Activated CD4-positive, alpha-beta T cell treated with anti-CD3 and anti-CD28 coated beads, Interleukin-2, amount 50 U/mL, for 4 hours (primary cell): ENCODE measurements at regions not wholly inside any gene's neighbourhood (a gene's known extent, or its start where the extent isn't known, plus 50 kb on each side); places are given as distances from the start of the nearest gene placed in this dataset.

ENCODE experiments used
- DNase-seq, 2 experiments: peaks; one replicate each; pipeline ENCODE4 v3.0.0-alpha.2; 2020

DNA sequence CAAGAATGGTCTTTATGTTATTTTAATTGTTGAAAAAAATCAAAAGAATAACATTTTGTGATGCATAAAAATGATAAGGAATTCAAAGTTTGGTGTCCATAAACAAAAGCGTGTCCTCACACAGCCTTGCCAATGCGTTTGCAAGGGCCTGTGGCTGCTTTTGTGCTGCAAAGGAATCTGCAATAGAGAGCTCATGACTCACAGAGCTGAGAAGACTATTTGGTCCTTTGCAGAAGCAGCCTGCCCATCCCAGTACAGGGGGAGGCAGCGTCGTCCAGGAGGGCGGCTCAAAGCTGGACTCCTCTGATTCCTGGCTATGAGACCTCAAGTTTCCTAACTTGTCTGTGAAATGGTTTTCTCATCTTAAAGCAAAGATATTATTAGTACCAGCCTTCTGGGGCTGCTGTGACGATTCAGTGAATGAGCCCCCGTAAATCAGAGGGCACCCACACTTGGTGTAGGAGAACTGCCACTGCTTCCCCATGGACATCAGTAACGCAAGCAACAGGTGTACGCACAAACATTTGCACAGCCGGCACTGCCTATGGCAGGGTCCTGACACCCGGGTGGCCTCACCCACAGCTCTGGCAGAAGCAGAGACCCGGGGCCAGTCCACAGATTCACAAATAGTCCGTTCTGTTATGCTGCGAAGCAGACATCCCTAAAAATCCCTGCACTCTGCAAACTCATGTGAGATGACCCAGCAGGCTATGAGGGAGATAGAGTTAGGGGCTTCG, 70.6 kb upstream of the ASAP2 start:
- DNase-seq: no peak

DNA sequence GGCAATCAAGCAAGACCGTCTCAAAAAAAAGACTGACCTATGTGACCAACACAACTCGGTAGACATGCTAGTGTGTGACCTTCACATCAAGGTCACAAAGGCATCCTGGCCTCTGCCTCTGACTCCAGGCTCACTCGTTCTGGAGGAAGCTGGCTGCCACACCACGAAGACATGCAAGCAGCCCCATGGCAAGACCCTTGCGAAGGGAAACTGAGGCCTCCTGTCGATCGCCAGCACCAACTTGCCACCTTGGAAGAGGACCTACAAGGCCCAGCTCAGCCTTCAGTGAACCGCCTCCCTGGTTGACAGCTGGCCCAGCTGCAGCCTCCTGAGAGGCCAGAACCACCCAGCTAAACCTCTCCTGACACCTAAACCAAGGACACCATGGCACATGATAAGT, 79.3 kb upstream of the ASAP2 start:
- no peak for DNase-seq

DNA sequence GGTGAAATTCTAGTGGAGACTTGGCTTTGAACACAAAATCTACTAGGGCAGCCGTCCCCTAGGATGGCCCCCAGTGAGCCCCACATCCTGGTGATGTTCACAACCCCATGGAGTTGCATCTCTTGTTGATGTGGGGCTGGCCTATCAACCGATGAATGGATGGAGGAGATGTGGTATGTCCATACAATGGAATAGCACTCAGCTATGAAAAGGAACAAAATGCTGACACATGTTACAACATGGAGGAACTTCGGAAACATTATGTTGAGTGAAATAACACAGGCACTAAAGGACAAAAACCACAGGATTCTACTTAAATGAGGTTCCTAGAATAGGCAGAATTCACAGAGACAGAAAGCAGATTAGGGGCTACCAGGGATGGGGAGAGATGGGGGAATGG, 80.1 kb upstream of the ASAP2 start:
- no peak for DNase-seq

DNA sequence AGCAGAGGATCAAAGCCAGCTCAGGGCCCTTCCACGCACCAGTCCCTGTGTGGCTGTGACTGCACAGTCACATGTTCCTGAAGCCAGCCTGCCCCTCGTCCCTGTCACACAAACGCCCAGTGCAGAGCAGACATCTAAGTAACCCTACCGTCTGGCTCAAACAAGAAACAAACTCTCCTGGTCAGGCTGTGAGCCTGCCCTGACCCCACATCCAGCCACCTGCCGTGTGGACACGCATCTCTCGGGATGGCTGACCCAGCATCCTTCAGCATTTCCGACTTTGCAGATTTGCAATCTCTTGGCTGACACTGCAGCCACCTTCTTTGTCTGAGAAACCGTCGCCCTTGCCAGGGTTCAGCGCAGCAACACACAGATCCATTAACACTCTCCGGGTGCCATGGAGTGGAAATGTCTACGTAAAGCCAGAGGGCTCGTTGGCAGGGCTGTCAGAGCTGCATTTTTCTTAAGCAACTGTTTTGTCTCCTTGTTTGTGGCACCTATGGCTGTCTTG, 82.3 kb upstream of the ASAP2 start:
- DNase-seq: no peak

DNA sequence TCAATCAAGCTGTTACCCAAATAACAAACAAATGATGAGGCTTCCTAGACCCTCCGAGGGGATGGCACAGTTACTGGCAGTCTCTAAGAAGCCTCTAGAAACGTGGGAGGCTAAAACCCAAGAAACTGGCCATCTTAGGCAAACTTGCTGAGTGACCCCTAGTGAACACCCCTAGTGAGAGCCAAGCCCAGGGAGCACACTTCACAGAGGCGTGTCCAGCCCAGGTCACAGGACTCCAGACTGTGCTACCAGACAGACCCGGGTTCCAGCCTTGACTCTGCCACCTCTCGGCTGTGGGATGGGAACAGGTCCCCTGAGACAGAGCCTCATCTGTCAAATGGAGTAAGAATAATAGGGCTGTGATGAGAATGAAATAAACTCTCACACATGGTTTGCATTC, 83.5 kb upstream of the ASAP2 start:
- DNase-seq: no peak

DNA sequence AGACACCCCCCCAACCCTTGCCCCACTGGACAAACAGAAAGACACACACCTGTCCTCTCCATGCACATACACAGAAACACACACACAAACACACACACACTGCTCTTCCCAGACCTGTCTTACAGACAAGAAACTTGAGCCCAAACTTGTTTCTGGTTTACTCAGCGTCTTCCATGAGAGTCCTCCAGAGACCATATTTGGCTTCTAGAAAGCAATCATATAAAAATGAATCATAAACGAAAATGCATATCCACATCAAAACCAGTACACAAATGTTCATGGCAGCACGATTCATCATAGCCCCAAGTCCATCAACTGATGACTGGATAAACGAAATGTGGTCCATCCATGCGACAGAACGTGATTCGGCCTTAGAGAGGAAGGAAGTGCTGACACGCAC, 84.2 kb upstream of the ASAP2 start:
- no peak for DNase-seq

DNA sequence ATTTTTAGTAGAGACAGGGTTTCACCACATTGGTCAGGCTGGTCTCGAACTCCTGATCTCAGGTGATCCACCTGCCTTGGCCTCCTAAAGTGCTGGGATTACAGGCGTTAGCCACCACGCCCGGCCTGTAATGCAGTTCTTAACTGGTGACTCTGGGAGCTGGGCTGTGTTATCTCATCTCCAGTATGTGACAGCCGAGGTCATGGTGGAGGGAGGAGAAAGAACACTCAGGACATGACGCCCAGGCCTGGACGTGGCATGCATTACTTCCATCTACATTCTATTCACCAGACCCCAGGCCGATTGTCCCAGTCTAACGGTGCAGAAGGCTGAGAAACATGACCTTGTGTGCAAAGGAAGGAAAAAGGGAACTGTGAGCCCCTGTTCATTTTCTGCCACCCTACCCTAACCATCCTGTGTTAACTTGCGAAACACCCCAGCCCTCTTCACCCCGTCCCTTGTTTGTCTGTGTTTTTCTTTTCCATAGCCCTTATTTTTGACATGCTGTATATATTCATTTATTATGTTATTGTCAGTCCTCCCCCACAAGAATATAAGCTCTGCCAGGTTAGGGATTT, 88.1 kb upstream of the ASAP2 start:
- no peak for DNase-seq

DNA sequence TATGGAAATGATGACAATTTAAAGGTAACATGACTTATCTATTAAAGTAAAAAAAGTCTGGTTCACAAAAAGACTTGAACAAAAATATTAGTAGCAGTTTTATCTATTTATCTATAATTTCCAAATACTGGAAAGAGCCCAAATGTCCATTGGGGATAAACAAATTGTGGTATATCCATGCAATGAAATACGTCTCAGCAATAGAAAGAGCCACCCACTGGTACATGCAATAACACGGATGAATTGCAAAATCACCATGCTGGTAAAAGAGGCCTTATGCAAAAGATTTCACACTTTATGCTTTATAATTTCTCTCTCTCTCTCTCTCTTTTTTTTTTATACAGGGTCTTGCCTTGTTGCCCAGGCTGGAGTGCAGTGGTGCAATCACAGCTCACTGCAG, 91.4 kb upstream of the ASAP2 start:
- no peak for DNase-seq

DNA sequence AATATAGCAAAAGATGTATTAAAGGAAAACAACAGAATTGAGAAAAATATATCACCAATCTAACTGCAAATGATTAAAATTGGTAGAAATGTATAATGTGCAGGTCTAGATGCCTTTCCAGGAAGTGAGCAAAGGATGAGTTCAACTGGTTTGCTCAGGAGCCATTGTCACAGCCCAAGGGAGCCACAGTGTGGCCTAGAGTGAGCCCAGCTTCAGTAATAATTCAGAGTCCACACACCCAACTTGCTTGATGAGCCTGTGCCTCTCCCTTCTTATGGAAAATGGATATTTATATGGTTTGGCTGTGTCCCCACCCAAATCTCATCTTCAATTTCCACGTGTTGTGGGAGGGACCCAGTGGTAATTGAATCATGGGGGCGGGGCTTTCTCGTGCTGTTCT, 92.2 kb upstream of the ASAP2 start:
- no peak for DNase-seq

DNA sequence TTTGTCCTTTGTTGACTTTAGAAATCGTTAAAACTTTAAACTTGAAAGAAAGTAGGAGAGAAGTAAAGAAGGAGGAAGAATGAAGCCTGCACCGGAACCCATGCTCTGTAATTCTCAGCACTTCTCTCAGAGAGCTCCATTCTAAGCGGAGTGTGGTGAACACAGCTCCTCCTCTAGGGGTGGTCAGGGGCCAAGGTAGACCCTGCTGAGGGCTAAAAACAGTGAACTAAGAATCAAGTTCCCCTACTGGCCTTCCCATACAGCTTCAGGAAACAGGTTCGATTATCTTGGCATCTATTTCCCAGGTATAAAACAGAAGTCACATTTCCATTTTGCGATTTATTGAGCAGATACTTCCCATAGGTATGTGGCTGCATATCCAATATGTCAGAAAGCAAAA, 92.7 kb upstream of the ASAP2 start:
- DNase-seq: no peak

DNA sequence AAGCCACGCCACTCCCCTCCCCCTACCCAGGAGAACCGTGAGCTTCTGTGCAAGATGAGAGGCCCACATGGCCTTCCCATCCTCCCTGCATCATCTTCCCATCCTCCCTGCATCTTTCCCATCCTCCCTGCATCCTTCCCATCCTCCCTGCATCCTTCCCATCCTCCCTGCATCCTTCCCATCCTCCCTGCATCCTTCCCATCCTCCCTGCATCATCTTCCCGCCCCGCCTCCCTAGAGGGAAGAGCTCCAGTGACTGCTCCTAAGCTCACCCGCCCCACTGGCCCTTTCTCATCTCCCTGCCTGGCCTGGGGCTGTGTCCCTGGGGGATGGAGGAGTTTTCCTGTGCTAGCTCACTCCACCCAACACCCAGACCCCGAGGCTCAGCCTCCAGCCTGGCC, 93.3 kb upstream of the ASAP2 start:
- no peak for DNase-seq

DNA sequence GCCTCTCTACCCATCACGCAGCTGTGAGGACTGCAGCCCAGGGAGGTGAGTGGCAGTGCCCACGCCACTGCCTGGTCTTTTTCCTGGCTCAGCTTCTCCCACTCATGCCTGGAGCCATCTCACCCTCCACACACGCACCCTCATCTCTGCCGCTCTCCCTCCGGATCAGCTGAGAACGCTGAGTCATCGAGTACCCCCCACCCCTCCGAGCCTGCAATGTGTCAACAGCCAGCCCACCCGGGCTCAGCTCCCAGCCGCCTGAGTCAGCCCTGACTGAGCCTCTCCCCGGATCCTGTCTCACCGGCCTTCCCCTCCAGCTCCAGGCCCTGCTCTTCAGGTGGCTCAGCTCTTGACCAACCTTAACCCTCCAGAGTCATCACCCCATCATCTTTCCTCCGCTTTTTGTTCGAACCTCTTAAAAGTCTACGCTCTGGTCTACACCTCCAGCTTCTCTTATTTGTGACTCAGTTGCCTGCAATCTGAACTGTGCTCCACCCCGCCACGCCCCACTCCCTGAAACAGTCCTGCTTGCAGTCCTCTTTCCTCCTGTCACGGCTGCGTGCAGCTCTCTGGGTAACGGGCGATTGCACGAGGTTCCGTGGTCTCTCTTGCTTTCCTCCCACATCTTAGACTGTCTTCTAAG, 94.4 kb upstream of the ASAP2 start:
- no peak for DNase-seq

DNA sequence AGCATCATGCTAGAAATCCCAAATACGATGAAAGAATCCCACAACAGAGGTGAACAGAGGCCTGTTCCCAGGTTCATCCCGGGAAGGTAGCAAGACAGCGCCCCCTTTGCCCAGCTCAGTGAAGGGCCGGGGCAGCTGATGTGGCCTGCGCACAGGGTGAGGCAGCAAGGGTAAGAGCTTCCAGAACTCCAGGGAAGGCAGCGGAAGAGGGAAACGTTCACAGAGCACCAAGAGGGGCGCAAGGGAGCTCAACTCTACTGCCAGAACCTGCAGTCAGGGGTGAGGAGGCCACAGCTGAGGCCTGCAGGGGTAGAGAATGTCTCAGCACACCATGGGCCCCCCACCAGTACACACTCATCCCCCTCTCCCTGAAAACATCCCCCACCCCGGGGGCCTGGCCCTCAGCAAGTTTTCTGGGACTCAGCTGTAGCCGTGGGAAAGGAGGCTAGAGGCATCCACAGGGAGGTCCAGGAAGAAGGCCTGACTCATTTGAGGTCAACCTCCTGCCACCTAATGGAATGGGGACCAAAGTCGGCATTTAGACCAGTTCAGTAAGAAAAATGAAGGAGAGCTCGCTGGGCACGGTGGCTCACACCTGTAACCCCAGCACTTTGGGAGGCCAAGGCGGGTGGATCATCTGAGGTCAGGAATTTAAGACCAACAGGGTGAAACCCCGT, 95.6 kb upstream of the ASAP2 start:
- DNase-seq: no peak

DNA sequence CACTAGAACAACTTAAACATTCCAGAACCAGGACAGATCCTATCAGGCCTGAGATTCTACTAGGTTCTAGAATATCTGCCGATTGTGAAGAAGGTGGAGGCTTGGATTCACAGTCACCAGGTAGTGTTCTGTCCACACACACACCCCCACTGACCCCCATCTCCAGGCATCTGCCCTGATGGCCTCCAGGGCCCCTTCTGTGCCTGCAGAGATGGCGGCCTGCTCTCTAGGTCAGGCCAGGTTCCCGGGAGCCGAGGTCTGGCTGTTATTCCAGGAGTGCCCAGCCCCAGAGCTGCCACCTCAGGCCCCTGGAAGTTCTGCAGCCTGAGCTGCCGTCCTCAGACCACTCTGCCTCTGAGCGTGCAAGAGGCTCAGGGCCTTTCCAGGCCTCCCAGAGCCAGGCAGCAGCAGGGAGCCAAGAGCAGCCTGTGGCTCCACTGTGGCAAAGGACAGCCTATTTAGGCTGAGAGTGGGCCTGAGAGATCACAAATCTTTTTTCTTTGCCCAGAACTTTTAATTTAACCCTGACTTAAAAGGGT, 96.2 kb upstream of the ASAP2 start:
- DNase-seq: no peak

DNA sequence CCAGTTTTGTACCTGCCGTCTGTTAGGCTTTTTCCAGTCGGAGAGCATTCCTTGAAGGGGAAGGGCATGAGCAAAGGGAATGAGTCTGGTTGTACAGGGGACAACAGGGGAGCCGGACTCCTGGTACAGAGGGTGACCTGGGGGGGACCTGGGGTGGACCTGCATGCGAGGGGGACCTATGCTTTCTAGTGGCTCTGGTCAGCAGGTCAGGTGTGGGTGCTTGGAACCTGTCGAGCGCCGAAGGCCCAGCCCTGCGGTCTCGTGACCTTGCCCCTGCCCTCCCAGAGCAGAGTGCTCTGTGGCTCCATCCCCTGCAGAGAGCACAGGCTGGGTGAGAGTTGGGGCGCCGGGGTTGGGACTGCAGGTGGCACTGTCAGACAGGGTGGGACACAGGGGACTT, 96.7 kb upstream of the ASAP2 start:
- no peak for DNase-seq

DNA sequence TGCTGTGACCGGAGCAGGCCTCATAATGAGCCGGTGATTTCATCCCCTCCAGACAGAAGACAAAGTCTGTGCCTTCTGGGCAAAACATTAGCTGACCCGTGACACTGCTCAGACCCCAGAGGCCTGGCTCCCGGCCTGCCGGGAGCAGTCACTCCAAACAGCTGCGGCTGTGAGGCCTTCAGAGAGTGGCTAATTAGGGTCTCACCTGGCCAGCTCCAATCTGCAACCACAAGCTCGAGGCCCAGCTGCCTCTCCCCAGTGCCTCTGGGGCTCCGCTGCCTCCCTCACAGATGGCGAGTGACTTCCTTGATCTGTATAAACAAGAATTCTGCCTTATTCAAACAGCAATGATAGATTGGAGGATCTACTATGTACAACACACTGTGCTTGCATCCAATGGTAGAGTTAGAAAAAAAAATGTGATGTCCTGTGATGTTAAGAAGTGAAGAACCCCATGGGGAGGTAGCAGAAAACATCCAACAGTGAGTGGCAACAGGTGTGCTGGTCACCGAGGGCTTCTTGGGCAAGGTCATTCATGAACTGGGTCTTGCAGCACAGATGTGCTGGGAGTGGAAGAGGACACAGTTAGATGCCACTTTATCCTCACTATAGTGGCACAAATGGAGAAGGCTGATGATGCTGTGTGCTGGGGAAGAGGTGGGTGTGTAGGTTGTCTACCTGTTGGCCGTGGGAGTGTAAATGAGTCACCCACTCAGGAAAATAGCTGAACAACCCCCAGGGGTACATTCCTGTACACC, 98.2 kb upstream of the ASAP2 start:
- no peak for DNase-seq

DNA sequence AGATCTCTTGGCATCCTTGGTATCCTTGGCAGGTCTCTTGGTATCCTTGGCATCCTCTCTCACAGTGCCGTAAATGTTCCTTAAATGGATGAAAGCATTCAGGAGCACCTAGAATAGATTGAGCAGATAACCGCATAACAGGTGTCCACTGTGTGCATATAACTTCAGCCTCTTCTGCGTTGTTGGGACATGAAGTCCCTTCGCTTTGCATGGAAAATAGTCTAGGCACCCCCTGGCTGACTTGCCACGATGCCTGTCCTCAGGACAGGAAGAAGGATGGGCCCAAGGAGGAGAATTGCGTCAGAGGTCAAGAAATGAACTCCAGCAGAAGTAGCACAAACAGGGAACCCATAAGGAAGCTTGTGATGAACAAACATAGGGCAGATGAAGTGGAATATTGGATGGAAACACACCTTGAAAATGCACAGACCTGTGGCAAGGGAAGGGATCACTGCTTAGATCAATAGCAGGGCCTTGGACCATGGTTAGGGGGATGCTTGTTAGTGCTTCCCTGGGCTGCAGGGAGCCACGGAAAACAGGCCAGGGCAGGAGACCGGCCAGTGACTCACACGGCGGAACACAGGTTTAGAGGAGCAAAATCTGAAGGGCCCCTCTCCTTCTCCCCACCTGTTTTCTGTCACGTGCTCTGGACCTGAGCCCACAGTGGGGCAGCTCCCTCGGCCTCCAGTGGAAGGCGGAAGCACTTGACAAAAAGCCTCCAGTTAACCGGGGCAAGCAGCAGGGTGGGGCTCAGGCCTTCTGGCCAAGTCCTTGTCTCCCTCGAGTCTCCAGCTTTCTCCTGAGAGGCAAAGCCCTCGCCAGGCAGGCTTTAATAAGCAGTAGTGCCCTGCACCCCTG, 99.2 kb upstream of the ASAP2 start:
- DNase-seq: no peak

DNA sequence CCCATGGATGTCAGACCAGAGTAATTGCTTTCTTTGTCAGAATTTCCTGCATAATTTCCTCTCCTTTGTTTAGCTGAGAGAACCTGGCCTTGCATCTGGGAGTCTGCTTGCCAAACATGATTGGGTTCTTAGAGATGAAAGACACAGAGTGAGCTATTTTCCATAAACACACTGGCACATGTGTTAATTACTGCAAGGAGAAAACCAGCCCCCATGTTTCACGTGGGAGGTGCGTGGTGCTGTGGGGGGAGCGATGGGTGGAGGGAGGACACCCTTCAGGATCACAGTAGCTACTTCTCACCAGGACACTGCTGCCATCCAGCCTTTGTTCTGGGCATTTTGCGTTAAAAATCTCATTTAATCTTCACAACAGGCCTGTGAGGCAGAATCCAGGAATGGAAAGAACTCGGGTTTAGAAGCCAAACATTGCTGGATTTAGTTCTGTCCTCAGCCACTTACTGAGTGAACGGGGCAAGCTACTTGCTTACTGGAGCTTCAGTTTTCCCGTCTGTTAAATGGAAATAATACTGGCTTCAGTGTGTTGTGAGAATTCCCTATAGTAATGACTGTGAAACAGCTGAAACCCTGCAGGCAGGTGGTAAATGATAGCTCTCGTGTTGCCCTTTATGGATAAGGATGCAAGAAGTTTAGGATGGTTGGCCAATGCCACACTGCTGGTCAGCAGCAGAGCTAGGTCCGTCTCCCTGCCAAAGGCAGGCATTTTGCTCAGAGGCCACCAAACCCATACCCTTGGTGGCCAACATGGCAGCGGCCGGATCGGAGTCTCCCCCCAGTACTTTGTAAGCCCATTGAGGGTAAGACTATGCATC, 100.1 kb upstream of the ASAP2 start:
- no peak for DNase-seq

DNA sequence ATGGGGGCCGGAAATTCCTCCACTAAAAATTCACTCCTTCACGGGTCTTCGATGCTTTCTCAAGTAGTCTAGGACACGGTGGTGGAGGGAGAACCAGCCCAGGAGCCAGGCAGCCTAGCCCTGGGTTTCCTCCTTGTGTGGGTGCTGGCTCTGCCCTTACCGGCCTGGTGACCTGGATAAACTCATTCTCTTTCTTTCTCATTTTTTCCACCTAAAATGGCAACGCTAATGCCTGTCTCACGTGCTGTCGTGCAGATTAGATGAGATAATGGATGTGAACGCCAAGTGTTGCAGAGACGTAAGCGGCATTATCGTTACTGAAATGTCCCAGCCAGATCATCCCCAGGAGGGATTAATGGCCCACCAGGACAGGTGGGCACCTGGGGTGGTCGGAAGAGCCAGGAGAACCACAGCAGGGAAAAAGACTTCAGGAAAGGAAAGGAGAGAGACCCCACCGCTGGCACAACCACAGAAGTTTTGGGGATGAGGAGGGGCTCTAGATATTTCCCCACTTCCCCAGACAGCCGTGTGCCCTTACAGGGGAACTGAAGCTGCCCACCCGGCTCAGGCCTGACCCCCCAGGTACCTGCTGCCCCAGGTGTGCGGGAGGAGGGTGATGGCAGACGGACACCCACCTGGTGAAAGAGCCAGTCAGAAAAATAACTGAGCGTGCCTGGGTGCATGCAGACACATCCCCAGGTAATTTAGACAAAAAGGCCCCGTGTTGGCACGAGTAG, 100.8 kb upstream of the ASAP2 start:
- DNase-seq: no peak

DNA sequence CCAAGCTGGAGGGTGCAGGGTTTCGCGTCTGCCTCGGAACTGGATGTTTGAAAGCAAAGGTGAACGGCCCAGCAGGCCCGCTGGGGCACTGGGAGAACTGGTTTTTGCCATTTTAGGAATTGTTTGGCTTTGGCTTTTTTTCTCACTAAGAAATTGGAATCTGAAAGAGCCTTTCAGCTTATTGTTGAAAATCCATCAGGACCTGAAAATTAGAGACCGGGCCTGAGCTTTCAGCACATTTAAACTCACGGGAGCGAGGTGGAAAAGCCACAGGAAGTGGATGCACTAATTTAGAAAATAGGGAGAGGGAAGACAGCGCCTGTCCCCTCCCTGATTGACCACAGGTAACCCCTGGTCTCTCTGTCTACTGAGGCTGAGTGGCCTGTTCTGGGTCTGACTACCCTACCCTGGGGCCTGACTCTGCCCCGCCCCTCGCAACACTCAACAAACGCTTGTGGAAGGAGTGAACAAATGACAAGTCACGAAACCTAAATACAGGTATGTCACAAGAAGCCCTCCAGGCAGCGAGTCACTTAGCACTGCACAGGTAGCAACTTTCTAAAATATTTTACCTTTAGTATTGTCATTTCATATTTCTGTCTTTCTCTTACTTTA, 100.3 kb upstream of the MBOAT2 start:
- no peak for DNase-seq
